ENCODE measurements at regions not wholly inside any gene's neighbourhood (a gene's known extent, or its start where the extent isn't known, plus 50 kb on each side); places are given as distances from the start of the nearest gene placed in this dataset.

DNA sequence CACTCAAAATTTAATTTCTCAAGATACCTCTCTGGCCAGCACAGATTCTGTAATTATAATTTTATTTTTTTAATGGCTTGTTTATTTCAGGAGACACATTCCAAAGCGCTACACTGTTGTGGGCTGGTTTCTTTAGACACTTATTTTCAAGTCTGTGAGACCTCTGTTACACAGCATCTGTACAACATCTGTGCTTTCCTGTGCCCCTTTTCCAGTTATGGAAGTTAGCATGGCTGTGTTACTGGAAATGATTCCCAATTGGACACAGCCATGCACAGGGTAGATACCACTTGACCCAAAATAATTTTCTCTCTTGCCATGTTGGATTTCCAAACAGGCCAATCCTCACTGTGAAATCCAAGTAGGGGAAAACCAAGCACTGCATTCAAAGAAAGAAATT is 172.3 kb upstream of the ADCY1 start:
- TF ChIP-seq, protein P1, sequence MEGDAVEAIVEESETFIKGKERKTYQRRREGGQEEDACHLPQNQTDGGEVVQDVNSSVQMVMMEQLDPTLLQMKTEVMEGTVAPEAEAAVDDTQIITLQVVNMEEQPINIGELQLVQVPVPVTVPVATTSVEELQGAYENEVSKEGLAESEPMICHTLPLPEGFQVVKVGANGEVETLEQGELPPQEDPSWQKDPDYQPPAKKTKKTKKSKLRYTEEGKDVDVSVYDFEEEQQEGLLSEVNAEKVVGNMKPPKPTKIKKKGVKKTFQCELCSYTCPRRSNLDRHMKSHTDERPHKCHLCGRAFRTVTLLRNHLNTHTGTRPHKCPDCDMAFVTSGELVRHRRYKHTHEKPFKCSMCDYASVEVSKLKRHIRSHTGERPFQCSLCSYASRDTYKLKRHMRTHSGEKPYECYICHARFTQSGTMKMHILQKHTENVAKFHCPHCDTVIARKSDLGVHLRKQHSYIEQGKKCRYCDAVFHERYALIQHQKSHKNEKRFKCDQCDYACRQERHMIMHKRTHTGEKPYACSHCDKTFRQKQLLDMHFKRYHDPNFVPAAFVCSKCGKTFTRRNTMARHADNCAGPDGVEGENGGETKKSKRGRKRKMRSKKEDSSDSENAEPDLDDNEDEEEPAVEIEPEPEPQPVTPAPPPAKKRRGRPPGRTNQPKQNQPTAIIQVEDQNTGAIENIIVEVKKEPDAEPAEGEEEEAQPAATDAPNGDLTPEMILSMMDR (conservative IDR thresholded peaks at IDR 0.05 in 1 of 2, IDR thresholded peaks at IDR 0.05 in 1 of 2; ENCODE audit: low read depth in 1 of 2, low read length in 2 of 2) = no peak
- TF ChIP-seq EZH2 (IDR thresholded peaks at IDR 0.05; ENCODE audit: low read length, missing control alignments) = no peak

Data from fibroblast of lung (primary cell).